Activated CD4-positive, alpha-beta T cell treated with anti-CD3 and anti-CD28 coated beads for 36 hours (primary cell): ENCODE measurements at regions not wholly inside any gene's neighbourhood (a gene's known extent, or its start where the extent isn't known, plus 50 kb on each side); places are given as distances from the start of the nearest gene placed in this dataset.
A peak's percentile ranks its signal among the peaks of the same experiment; 100 is the strongest.
"Not testable (repeated sequence)": the region's sequence is repeated elsewhere in the genome, so short reads cannot be mapped to it uniquely, and the experiment has no call there.

ENCODE experiments used
- ATAC-seq: fragments of 200-7000 bp; cut with Tn5 transposase; one replicate; pipeline ENCODE4 v1.10.0; 2021; ENCODE audit warnings: mild to moderate bottlenecking, moderate library complexity
- CTCF ChIA-PET: fragments of 350-600 bp; sonication (Branson Sonifier 250); formaldehyde crosslinking; loops from one replicate; lab custom pipeline; 2021; ENCODE audit warnings: antibody characterized with exemption; lab: Charles Lee
- POLR2A ChIA-PET: fragments of 350-600 bp; sonication (Branson Sonifier 250); formaldehyde crosslinking; loops from one replicate; lab custom pipeline; 2021; ENCODE audit warnings: antibody characterized with exemption, inconsistent platforms; lab: Charles Lee
- DNase-seq: peaks from one replicate; pipeline ENCODE4 v3.0.0-alpha.2; 2020
- H3K27ac Mint-ChIP-seq: one replicate; pipeline ENCODE4 v1.8.0; 2021; ENCODE audit warnings: mixed read lengths
- H3K27me3 Mint-ChIP-seq: one replicate; pipeline ENCODE4 v1.8.0; 2021; ENCODE audit warnings: mixed read lengths
- H3K36me3 Mint-ChIP-seq: one replicate; pipeline ENCODE4 v1.8.0; 2021; ENCODE audit warnings: low read depth, mixed read lengths
- H3K4me1 Mint-ChIP-seq: one replicate; pipeline ENCODE4 v1.8.0; 2021; ENCODE audit warnings: mixed read lengths
- H3K4me3 Mint-ChIP-seq: one replicate; pipeline ENCODE4 v1.8.0; 2021; ENCODE audit warnings: mild to moderate bottlenecking, moderate library complexity, mixed read lengths
- H3K9me3 Mint-ChIP-seq: one replicate; pipeline ENCODE4 v1.8.0; 2021; ENCODE audit warnings: low read depth, mixed read lengths
- intact Hi-C, 2 experiments: fragments of 100-400 bp; cut with DNase I in 1 of 2; cut with micrococcal nuclease in 1 of 2; formaldehyde crosslinking; loops; one replicate each; pipeline versions ENCODE4 v1.14.2 to v1.15.1; 2022 to 2024; cut with DNase I, micrococcal nuclease

DNA sequence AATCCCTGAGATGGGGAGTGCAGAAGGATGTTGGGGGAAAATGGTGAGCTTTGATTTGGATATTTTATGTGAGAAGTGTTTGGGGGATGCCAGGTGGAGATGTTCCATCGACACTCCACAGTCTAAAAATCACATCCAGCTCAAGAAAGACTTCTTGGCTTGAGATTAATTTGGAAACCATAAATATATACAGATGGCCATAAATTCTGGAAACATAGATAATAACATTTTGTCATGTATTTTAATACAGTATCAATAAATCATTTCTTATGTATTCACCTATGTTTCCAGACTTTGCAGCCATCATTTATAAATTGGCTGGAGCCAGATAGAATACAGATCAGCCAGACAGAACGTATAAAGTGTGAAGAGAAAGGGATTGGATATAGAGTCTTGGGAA is 245.5 kb upstream of the DDHD1 start:
- POLR2A ChIA-PET, result interaction anchor here (0.6 kb wide), 1 partner anchor 496 kb away, joined by 3 read pairs; no protein-coding TSS in a partner anchor
- peaks cover 13% of the 10 kb centered on the region for H3K9me3 Mint-ChIP-seq
- intact Hi-C loops, result no loop called here
- no peak overlapping the region for H3K4me3 Mint-ChIP-seq
- DNase-seq (no peak), ATAC-seq (no peak)
- H3K4me1 Mint-ChIP-seq, result no peaks in the 10 kb centered on the region
- CTCF ChIA-PET, result no interaction called here
- no peak overlapping the region for H3K27ac Mint-ChIP-seq
- H3K27me3 Mint-ChIP-seq, result no peaks in the 10 kb centered on the region
- H3K36me3 Mint-ChIP-seq, result no peaks in the 10 kb centered on the region

GRCh38 chr14:53395267-53395666 is 242.1 kb upstream of the DDHD1 start:
- peaks cover 13% of the 10 kb centered on the region for H3K9me3 Mint-ChIP-seq
- H3K36me3 Mint-ChIP-seq, ATAC-seq, DNase-seq, H3K27ac Mint-ChIP-seq, H3K4me1 Mint-ChIP-seq, H3K27me3 Mint-ChIP-seq, H3K4me3 Mint-ChIP-seq, POLR2A ChIA-PET, intact Hi-C loops: not testable (repeated sequence)
- CTCF ChIA-PET, result interaction anchor here (0.6 kb wide), 1 partner anchor 62 kb away, joined by 3 read pairs; no protein-coding TSS in a partner anchor

- Mint-ChIP-seq H3K4me1 (no peaks in the 10 kb centered on the region), H3K9me3 (peaks cover 13% of the 10 kb centered on the region), H3K27me3 (peaks cover 5% of the 10 kb centered on the region), H3K36me3 (no peaks in the 10 kb centered on the region), H3K4me3 (no peak overlapping the region), H3K27ac (no peak overlapping the region)
- intact Hi-C loops, result no loop called here
- DNase-seq (no peak), ATAC-seq (no peak)
- ChIA-PET POLR2A (no interaction called here), CTCF (no interaction called here)
Measured at GRCh38 chr14:53391631-53392285, 238.6 kb upstream of the DDHD1 start.

GRCh38 chr14:53391156-53391555 is 238.0 kb upstream of the DDHD1 start:
- Mint-ChIP-seq H3K36me3 (no peaks in the 10 kb centered on the region), H3K27me3 (peaks cover 5% of the 10 kb centered on the region), H3K4me1 (no peaks in the 10 kb centered on the region), H3K27ac (no peak overlapping the region), H3K9me3 (peaks cover 12% of the 10 kb centered on the region), H3K4me3 (no peak overlapping the region)
- intact Hi-C loops, result no loop called here
- ATAC-seq (no peak), DNase-seq (no peak)
- CTCF ChIA-PET, result no interaction called here
- POLR2A ChIA-PET, result no interaction called here

DNA sequence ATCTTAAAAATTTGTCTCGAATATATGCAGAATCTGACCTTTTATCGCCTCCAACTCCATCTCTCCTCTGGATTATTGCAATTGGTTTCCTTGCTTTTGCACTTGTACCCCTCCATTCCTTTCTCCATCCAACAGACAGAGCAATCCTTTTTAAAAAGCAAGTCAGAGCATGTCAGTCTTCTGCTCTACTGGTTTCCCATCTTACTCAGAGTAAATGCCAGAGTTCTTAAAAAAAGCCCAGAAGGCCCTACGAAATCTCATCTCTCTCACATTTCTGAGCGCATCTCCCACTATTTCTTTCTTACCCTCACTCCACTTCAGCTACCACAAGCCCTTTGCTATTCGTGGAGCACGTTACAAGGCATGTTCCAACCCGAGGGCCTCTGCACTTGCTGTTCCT is 236.9 kb upstream of the DDHD1 start:
- CTCF ChIA-PET, result interaction anchor here (1.1 kb wide), 1 partner anchor 11 kb away, joined by 4 read pairs; no protein-coding TSS in a partner anchor
- no peak for ATAC-seq
- Mint-ChIP-seq H3K4me3 (no peak overlapping the region), H3K4me1 (no peaks in the 10 kb centered on the region), H3K27ac (no peak overlapping the region), H3K9me3 (peaks cover 8% of the 10 kb centered on the region), H3K36me3 (no peaks in the 10 kb centered on the region), H3K27me3 (peaks cover 5% of the 10 kb centered on the region)
- POLR2A ChIA-PET, result no interaction called here
- intact Hi-C loops, result no loop called here
- no peak for DNase-seq

GRCh38 chr14:53389202-53389601 is 236.1 kb upstream of the DDHD1 start:
- DNase-seq (no peak), ATAC-seq (no peak)
- no peak overlapping the region for H3K27ac Mint-ChIP-seq
- H3K27me3 Mint-ChIP-seq, result peaks cover 5% of the 10 kb centered on the region
- ChIA-PET POLR2A (no interaction called here), CTCF (interaction anchor here (1.1 kb wide), 1 partner anchor 10 kb away, joined by 4 read pairs; no protein-coding TSS in a partner anchor)
- H3K9me3 Mint-ChIP-seq, result peaks cover 2% of the 10 kb centered on the region
- no peaks in the 10 kb centered on the region for H3K4me1 Mint-ChIP-seq
- no peak overlapping the region for H3K4me3 Mint-ChIP-seq
- H3K36me3 Mint-ChIP-seq, result no peaks in the 10 kb centered on the region
- intact Hi-C loops, result no loop called here

- no peaks in the 10 kb centered on the region for H3K36me3 Mint-ChIP-seq
- CTCF ChIA-PET, result no interaction called here
- no peak for ATAC-seq
Measured at GRCh38 chr14:53386362-53386761, 233.2 kb upstream of the DDHD1 start.

GRCh38 chr14:53384536-53384935 is 231.4 kb upstream of the DDHD1 start:
- ATAC-seq (no peak), DNase-seq (no peak)
- intact Hi-C loops, result no loop called here
- H3K4me3 Mint-ChIP-seq, result no peak overlapping the region
- no peak overlapping the region for H3K27ac Mint-ChIP-seq
- H3K4me1 Mint-ChIP-seq, result peaks cover 11% of the 10 kb centered on the region
- no peaks in the 10 kb centered on the region for H3K9me3 Mint-ChIP-seq
- CTCF ChIA-PET, result no interaction called here
- no peaks in the 10 kb centered on the region for H3K36me3 Mint-ChIP-seq
- POLR2A ChIA-PET, result no interaction called here
- H3K27me3 Mint-ChIP-seq, result peaks cover 5% of the 10 kb centered on the region

More at GRCh38 chr14:53386362-53386761, 233.2 kb upstream of the DDHD1 start:
- Mint-ChIP-seq H3K27me3 (peaks cover 5% of the 10 kb centered on the region), H3K9me3 (no peaks in the 10 kb centered on the region), H3K4me1 (no peaks in the 10 kb centered on the region), H3K27ac (no peak overlapping the region), H3K4me3 (no peak overlapping the region)
- POLR2A ChIA-PET, result no interaction called here
- no peak for DNase-seq
- intact Hi-C loops, result no loop called here

DNA sequence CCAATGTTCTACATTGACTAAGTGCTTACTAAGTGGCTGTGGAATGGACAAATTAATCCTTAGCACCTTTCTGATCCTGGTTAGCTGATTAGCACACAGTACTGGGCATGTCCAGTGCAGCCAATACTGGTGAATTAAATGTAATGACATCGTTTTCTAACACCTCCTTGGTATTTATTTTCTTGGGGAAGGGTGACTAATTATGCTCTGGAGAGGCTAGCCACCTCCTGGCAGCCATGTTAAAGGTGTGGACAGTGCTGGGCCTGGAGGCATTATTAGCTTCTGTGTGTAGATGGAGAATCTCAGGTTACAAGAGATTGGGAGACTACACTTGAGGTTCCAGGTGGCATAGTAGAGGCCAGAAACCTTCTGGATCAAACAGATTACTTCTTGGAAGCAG is 230.9 kb upstream of the DDHD1 start:
- no peaks in the 10 kb centered on the region for H3K36me3 Mint-ChIP-seq
- no peak for ATAC-seq
- POLR2A ChIA-PET, result no interaction called here

GRCh38 chr14:53381895-53382294 is 228.8 kb upstream of the DDHD1 start:
- H3K27ac Mint-ChIP-seq, result no peak overlapping the region

More for the DNA sequence above, 230.9 kb upstream of the DDHD1 start:
- no peak for DNase-seq
- intact Hi-C loops, result no loop called here
- H3K4me1 Mint-ChIP-seq, result peaks cover 11% of the 10 kb centered on the region
- CTCF ChIA-PET, result no interaction called here
- no peaks in the 10 kb centered on the region for H3K9me3 Mint-ChIP-seq
- no peak overlapping the region for H3K27ac Mint-ChIP-seq
- H3K4me3 Mint-ChIP-seq, result no peak overlapping the region
- H3K27me3 Mint-ChIP-seq, result peaks cover 5% of the 10 kb centered on the region

DNA sequence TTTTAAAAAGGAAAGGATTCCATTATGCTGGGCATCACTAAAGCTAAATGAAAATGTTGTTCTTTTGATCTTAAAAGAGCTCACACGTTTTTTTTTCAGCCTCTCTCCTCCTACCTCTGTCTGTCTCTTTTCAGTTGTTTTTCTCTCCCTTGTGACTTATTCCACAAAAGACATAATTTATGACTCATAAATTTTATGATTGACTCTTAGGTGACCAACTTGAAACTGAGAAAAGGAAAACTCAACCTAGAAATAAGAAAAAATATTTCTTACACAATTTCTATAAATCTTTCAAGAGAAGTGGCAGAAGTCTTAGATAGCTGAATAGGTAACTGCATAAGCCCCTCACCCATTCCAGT is 227.7 kb upstream of the DDHD1 start:
- ATAC-seq, result peak; percentile 63
- H3K36me3 Mint-ChIP-seq, result no peaks in the 10 kb centered on the region

More at GRCh38 chr14:53381895-53382294, 228.8 kb upstream of the DDHD1 start:
- intact Hi-C loops, result no loop called here
- DNase-seq (no peak), ATAC-seq (no peak)
- H3K4me3 Mint-ChIP-seq, result no peak overlapping the region
- H3K9me3 Mint-ChIP-seq, result no peaks in the 10 kb centered on the region
- H3K4me1 Mint-ChIP-seq, result peaks cover 11% of the 10 kb centered on the region
- ChIA-PET CTCF (no interaction called here), POLR2A (no interaction called here)
- H3K36me3 Mint-ChIP-seq, result no peaks in the 10 kb centered on the region
- no peaks in the 10 kb centered on the region for H3K27me3 Mint-ChIP-seq

DNA sequence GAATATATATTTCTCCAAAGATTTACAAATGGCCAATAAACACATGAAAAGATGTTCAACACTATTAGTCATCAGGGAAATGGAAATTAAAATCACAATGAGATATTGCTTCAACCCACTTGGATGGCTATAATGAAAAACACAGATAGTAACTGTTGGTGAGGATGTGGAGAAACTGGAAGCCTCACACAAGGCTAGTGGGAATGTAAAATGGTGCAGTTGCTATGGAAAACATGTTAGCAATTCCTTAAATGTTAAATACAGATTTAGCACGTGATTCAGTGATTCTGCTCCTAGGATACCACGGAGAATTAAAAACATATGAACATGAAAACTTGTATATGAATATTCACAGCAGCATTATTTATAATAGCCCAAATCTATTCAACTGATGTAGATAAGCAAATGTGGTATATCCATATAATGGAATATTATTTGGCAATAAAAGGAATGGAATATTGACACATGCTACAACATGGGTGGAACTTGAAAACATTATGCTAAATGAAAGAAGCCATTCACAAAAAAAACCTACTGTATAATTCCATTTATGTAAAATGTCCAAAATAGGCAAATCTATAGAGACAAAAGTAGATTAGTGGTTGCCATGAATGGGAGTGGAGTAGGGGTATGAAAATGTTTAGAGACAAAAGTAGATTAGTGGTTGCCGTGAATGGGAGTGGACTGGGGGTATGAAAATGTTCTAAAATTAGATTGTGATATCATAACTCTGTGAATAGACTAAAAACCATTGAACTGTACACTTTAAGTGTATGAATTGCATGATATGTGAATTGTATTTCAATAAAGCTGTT is 227.1 kb upstream of the DDHD1 start:
- peak; percentile 30 for ATAC-seq
- intact Hi-C loops, result no loop called here
- Mint-ChIP-seq H3K4me1 (peaks cover 11% of the 10 kb centered on the region), H3K4me3 (no peak overlapping the region), H3K9me3 (no peaks in the 10 kb centered on the region), H3K27me3 (no peaks in the 10 kb centered on the region), H3K36me3 (no peaks in the 10 kb centered on the region), H3K27ac (no peak overlapping the region)
- ChIA-PET POLR2A (no interaction called here), CTCF (interaction anchor here (1.3 kb wide), 1 partner anchor 11 kb away, joined by 6 read pairs; no protein-coding TSS in a partner anchor)
- no peak for DNase-seq

More for the DNA sequence above, 227.7 kb upstream of the DDHD1 start:
- Mint-ChIP-seq H3K9me3 (no peaks in the 10 kb centered on the region), H3K27me3 (no peaks in the 10 kb centered on the region), H3K27ac (no peak overlapping the region), H3K4me1 (peaks cover 11% of the 10 kb centered on the region), H3K4me3 (no peak overlapping the region)
- ChIA-PET POLR2A (no interaction called here), CTCF (no interaction called here)
- no peak for DNase-seq
- intact Hi-C loops, result no loop called here
